GM23338 (cell line): ENCODE measurements at regions not wholly inside any gene's neighbourhood (a gene's known extent, or its start where the extent isn't known, plus 50 kb on each side); places are given as distances from the start of the nearest gene placed in this dataset.

Experiments
- ATAC-seq: fragments of 200-7000 bp; cut with Tn5 transposase; 3 replicates; pipeline ENCODE4 v1.9.1; 2020
- DNase-seq: peaks from one replicate; pipeline ENCODE4 v3.0.0-alpha.2; 2015; ENCODE audit warnings: low spot score
- H2AFZ ChIP-seq: fragments of 200-600 bp; sonication (generic); 2 replicates; pipeline ENCODE4 v1.8.0; 2016; ENCODE audit warnings: antibody characterized with exemption, mild to moderate bottlenecking, moderate library complexity
- H3F3A ChIP-seq: fragments of 200-600 bp; sonication (generic); replicated peaks from 2 replicates; pipeline ENCODE4 v1.8.0; 2017; ENCODE audit warnings: antibody characterized with exemption, mixed run types, low read depth
- H3K27ac ChIP-seq: fragments of 200-600 bp; sonication (generic); 2 replicates; pipeline ENCODE4 v1.6.1; 2016; ENCODE audit warnings: low read depth
- H3K27me3 ChIP-seq: fragments of 200-600 bp; sonication (generic); 2 replicates; pipeline ENCODE4 v1.8.0; 2016; ENCODE audit warnings: mild to moderate bottlenecking, mixed run types, moderate library complexity; ENCODE audit not compliant: insufficient read depth
- H3K36me3 ChIP-seq: fragments of 200-600 bp; sonication (generic); 2 replicates; pipeline ENCODE4 v1.8.0; 2016; ENCODE audit warnings: mild to moderate bottlenecking; ENCODE audit not compliant: insufficient read depth
- H3K4me1 ChIP-seq: fragments of 200-600 bp; sonication (generic); 2 replicates; pipeline ENCODE4 v1.8.0; 2016; ENCODE audit warnings: mild to moderate bottlenecking, moderate library complexity; ENCODE audit not compliant: insufficient read depth
- H3K4me2 ChIP-seq: fragments of 200-600 bp; sonication (generic); 2 replicates; pipeline ENCODE4 v1.7.1; 2017; ENCODE audit warnings: mixed run types
- H3K4me3 ChIP-seq: fragments of 200-600 bp; sonication (generic); 2 replicates; pipeline ENCODE4 v1.6.1; 2016; ENCODE audit warnings: mixed run types
- H3K79me2 ChIP-seq: fragments of 200-600 bp; sonication (generic); replicated peaks from 2 replicates; pipeline ENCODE4 v1.8.0; 2017; ENCODE audit warnings: mild to moderate bottlenecking; ENCODE audit not compliant: insufficient read depth
- H3K9me2 ChIP-seq: fragments of 200-600 bp; sonication (generic); 2 replicates; pipeline ENCODE4 v1.8.0; 2017; ENCODE audit not compliant: insufficient read depth
- H4K20me1 ChIP-seq: fragments of 200-600 bp; sonication (generic); replicated peaks from 2 replicates; pipeline ENCODE4 v1.8.0; 2017; ENCODE audit warnings: mild to moderate bottlenecking; ENCODE audit not compliant: insufficient read depth
- H3K27ac Mint-ChIP-seq: 2 replicates; pipeline ENCODE4 v1.8.0; 2020; ENCODE audit warnings: inconsistent platforms, mild to moderate bottlenecking, moderate library complexity, mixed read lengths
- H3K27me3 Mint-ChIP-seq: 3 replicates; pipeline ENCODE4 v1.8.0; 2022; ENCODE audit warnings: low read depth, mild to moderate bottlenecking, moderate library complexity, mixed read lengths, inconsistent platforms; ENCODE audit not compliant: insufficient read depth, poor library complexity
- H3K36me3 Mint-ChIP-seq: 3 replicates; pipeline ENCODE4 v1.8.0; 2021; ENCODE audit warnings: low read depth, mild to moderate bottlenecking, inconsistent platforms, moderate library complexity, mixed read lengths
- H3K4me1 Mint-ChIP-seq: 3 replicates; pipeline ENCODE4 v1.8.0; 2020; ENCODE audit warnings: mild to moderate bottlenecking, inconsistent platforms, mixed read lengths
- H3K4me3 Mint-ChIP-seq: 3 replicates; pipeline ENCODE4 v1.8.0; 2021; ENCODE audit warnings: moderate library complexity, mild to moderate bottlenecking, inconsistent platforms, mixed read lengths
- H3K9me3 Mint-ChIP-seq: 3 replicates; pipeline ENCODE4 v1.8.0; 2020; ENCODE audit warnings: moderate library complexity, mild to moderate bottlenecking, inconsistent platforms, mixed read lengths
- CREB1 ChIP-seq: fragments of 250-450 bp; sonication (Bioruptor Pico); IDR thresholded peaks from 2 replicates; pipeline ENCODE4 v1.5.0; 2020; ENCODE audit warnings: low read depth, mild to moderate bottlenecking, moderate library complexity
- ETS1 ChIP-seq: IDR thresholded peaks from 2 replicates; pipeline ENCODE4 v1.6.1; 2016; ENCODE audit warnings: antibody characterized with exemption
- EZH2 ChIP-seq: fragments of 200-600 bp; sonication (generic); IDR thresholded peaks from one replicate; pipeline ENCODE4 v1.8.0; 2017; ENCODE audit warnings: antibody characterized with exemption, mild to moderate bottlenecking, low read depth; ENCODE audit not compliant: unreplicated experiment
- EZH2phosphoT487 ChIP-seq: fragments of 200-600 bp; sonication (generic); IDR thresholded peaks from one replicate; pipeline ENCODE4 v1.8.1; 2018; ENCODE audit warnings: antibody characterized with exemption; ENCODE audit not compliant: unreplicated experiment
- JUNB ChIP-seq: IDR thresholded peaks from one replicate; pipeline ENCODE4 v1.6.1; 2016; ENCODE audit warnings: antibody characterized with exemption; ENCODE audit not compliant: unreplicated experiment
- NANOG ChIP-seq: IDR thresholded peaks from 2 replicates; pipeline ENCODE4 v1.6.1; 2016; ENCODE audit warnings: antibody characterized with exemption, borderline replicate concordance
- POLR2AphosphoS5 ChIP-seq: IDR thresholded peaks from 2 replicates; pipeline ENCODE4 v1.6.1; 2016; ENCODE audit warnings: antibody characterized with exemption, low read depth
- STAT1 ChIP-seq: IDR thresholded peaks from one replicate; pipeline ENCODE4 v1.6.1; 2016; ENCODE audit warnings: antibody characterized with exemption; ENCODE audit not compliant: unreplicated experiment
- ZNF114 ChIP-seq: fragments of 250-450 bp; sonication (Bioruptor Pico); IDR thresholded peaks from 2 replicates; pipeline ENCODE4 v1.5.0; 2020; ENCODE audit warnings: mild to moderate bottlenecking, moderate library complexity
- ZNF331 ChIP-seq: fragments of 250-450 bp; sonication (Bioruptor Pico); IDR thresholded peaks from 2 replicates; pipeline ENCODE4 v1.5.0; 2020; ENCODE audit warnings: low read depth, mild to moderate bottlenecking, moderate library complexity
- TF ChIP-seq, protein P1 (sequence below): IDR thresholded peaks from one replicate; pipeline ENCODE4 v1.6.1; 2018; ENCODE audit warnings: antibody characterized with exemption; ENCODE audit not compliant: unreplicated experiment
- TF ChIP-seq, protein P2 (sequence below): fragments of 250-450 bp; sonication (Bioruptor Pico); IDR thresholded peaks from 2 replicates; pipeline ENCODE4 v1.5.0; 2020; ENCODE audit warnings: mild to moderate bottlenecking, moderate library complexity

DNA sequence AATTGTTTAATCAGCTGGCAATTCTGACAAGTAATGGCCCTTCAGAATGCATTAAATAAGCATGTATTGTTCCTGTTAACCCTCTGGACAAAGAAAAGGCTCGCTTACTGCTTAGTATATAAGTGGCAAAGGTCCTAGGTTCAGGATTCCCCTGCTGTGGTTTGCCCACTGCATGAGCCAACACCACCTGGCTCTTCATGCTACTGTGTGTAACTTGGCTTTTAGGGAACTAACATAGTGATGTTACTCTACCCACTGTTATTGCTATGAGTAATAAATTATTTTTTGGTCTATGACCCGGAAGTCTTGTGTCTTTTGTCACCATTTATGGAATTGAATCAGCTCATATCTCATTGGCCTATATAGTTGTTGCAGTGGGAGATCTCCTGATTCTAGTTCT is 791.7 kb upstream of the PHF14 start:
- Mint-ChIP-seq H3K27me3 (no peaks in the 10 kb centered on the region), H3K4me1 (no peaks in the 10 kb centered on the region), H3K4me3 (no peak overlapping the region), H3K36me3 (no peaks in the 10 kb centered on the region), H3K27ac (no peak overlapping the region), H3K9me3 (no peaks in the 10 kb centered on the region)
- no peaks in the 10 kb centered on the region for H3K4me1 ChIP-seq
- H2AFZ ChIP-seq, result no peak overlapping the region
- no peaks in the 10 kb centered on the region for H4K20me1 ChIP-seq
- H3K27ac ChIP-seq, result no peak overlapping the region
- no peaks in the 10 kb centered on the region for H3K27me3 ChIP-seq
- ATAC-seq, result no peak
- H3K79me2 ChIP-seq, result no peaks in the 10 kb centered on the region
- H3K4me3 ChIP-seq, result no peak overlapping the region
- H3K4me2 ChIP-seq, result no peak overlapping the region
- no peaks in the 10 kb centered on the region for H3F3A ChIP-seq
- H3K36me3 ChIP-seq, result no peaks in the 10 kb centered on the region
- H3K9me2 ChIP-seq, result no peaks in the 10 kb centered on the region
- DNase-seq, result no peak
- TF ChIP-seq EZH2phosphoT487 (no peak), NANOG (no peak), EZH2 (no peak), JUNB (no peak), ZNF114 (no peak), POLR2AphosphoS5 (no peak), ETS1 (no peak), CREB1 (CRISPR knock-in tag) (no peak), STAT1 (no peak), ZNF331 (CRISPR knock-in tag) (no peak)
- TF ChIP-seq, protein P1, sequence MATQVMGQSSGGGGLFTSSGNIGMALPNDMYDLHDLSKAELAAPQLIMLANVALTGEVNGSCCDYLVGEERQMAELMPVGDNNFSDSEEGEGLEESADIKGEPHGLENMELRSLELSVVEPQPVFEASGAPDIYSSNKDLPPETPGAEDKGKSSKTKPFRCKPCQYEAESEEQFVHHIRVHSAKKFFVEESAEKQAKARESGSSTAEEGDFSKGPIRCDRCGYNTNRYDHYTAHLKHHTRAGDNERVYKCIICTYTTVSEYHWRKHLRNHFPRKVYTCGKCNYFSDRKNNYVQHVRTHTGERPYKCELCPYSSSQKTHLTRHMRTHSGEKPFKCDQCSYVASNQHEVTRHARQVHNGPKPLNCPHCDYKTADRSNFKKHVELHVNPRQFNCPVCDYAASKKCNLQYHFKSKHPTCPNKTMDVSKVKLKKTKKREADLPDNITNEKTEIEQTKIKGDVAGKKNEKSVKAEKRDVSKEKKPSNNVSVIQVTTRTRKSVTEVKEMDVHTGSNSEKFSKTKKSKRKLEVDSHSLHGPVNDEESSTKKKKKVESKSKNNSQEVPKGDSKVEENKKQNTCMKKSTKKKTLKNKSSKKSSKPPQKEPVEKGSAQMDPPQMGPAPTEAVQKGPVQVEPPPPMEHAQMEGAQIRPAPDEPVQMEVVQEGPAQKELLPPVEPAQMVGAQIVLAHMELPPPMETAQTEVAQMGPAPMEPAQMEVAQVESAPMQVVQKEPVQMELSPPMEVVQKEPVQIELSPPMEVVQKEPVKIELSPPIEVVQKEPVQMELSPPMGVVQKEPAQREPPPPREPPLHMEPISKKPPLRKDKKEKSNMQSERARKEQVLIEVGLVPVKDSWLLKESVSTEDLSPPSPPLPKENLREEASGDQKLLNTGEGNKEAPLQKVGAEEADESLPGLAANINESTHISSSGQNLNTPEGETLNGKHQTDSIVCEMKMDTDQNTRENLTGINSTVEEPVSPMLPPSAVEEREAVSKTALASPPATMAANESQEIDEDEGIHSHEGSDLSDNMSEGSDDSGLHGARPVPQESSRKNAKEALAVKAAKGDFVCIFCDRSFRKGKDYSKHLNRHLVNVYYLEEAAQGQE, result no peak
- TF ChIP-seq, protein P2, sequence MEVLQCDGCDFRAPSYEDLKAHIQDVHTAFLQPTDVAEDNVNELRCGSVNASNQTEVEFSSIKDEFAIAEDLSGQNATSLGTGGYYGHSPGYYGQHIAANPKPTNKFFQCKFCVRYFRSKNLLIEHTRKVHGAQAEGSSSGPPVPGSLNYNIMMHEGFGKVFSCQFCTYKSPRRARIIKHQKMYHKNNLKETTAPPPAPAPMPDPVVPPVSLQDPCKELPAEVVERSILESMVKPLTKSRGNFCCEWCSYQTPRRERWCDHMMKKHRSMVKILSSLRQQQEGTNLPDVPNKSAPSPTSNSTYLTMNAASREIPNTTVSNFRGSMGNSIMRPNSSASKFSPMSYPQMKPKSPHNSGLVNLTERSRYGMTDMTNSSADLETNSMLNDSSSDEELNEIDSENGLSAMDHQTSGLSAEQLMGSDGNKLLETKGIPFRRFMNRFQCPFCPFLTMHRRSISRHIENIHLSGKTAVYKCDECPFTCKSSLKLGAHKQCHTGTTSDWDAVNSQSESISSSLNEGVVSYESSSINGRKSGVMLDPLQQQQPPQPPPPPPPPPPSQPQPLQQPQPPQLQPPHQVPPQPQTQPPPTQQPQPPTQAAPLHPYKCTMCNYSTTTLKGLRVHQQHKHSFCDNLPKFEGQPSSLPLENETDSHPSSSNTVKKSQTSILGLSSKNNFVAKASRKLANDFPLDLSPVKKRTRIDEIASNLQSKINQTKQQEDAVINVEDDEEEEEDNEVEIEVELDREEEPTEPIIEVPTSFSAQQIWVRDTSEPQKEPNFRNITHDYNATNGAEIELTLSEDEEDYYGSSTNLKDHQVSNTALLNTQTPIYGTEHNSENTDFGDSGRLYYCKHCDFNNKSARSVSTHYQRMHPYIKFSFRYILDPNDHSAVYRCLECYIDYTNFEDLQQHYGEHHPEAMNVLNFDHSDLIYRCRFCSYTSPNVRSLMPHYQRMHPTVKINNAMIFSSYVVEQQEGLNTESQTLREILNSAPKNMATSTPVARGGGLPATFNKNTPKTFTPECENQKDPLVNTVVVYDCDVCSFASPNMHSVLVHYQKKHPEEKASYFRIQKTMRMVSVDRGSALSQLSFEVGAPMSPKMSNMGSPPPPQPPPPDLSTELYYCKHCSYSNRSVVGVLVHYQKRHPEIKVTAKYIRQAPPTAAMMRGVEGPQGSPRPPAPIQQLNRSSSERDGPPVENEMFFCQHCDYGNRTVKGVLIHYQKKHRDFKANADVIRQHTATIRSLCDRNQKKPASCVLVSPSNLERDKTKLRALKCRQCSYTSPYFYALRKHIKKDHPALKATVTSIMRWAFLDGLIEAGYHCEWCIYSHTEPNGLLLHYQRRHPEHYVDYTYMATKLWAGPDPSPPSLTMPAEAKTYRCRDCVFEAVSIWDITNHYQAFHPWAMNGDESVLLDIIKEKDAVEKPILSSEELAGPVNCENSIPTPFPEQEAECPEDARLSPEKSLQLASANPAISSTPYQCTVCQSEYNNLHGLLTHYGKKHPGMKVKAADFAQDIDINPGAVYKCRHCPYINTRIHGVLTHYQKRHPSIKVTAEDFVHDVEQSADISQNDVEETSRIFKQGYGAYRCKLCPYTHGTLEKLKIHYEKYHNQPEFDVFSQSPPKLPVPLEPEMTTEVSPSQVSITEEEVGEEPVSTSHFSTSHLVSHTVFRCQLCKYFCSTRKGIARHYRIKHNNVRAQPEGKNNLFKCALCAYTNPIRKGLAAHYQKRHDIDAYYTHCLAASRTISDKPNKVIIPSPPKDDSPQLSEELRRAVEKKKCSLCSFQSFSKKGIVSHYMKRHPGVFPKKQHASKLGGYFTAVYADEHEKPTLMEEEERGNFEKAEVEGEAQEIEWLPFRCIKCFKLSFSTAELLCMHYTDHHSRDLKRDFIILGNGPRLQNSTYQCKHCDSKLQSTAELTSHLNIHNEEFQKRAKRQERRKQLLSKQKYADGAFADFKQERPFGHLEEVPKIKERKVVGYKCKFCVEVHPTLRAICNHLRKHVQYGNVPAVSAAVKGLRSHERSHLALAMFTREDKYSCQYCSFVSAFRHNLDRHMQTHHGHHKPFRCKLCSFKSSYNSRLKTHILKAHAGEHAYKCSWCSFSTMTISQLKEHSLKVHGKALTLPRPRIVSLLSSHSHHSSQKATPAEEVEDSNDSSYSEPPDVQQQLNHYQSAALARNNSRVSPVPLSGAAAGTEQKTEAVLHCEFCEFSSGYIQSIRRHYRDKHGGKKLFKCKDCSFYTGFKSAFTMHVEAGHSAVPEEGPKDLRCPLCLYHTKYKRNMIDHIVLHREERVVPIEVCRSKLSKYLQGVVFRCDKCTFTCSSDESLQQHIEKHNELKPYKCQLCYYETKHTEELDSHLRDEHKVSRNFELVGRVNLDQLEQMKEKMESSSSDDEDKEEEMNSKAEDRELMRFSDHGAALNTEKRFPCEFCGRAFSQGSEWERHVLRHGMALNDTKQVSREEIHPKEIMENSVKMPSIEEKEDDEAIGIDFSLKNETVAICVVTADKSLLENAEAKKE, result no peak
